Uterus (tissue), 3 donors: ENCODE measurements at regions not wholly inside any gene's neighbourhood (a gene's known extent, or its start where the extent isn't known, plus 50 kb on each side); places are given as distances from the start of the nearest gene placed in this dataset.

ENCODE experiments used
- DNase-seq, 2 donors: peaks; one replicate each; pipeline ENCODE4 v3.0.0-alpha.2; 2019 to 2020
- H3K27ac ChIP-seq, 2 donors: fragments of 200-600 bp; sonication (generic); 1 replicate in 1 of 2; 2 replicates in 1 of 2; pipeline ENCODE4 v1.5.1; 2016 to 2018
- H3K27me3 ChIP-seq, 2 donors: fragments of 200-600 bp; sonication (generic); one replicate each; pipeline ENCODE4 v1.5.1; 2018 to 2019; ENCODE audit warnings: control low read depth in 1 of 2
- H3K36me3 ChIP-seq, 2 donors: fragments of 200-600 bp; sonication (generic); one replicate each; pipeline ENCODE4 v1.5.1; 2019; ENCODE audit warnings: control low read depth in 1 of 2
- H3K4me1 ChIP-seq, 2 donors: fragments of 200-600 bp; sonication (generic); one replicate each; pipeline ENCODE4 v1.5.1; 2018 to 2019; ENCODE audit warnings: control low read depth in 1 of 2
- H3K4me3 ChIP-seq, 2 donors: fragments of 200-600 bp; sonication (generic); 1 replicate in 1 of 2; 2 replicates in 1 of 2; pipeline ENCODE4 v1.5.1; 2018 to 2019; ENCODE audit warnings: mild to moderate bottlenecking in 1 of 2
- H3K9me3 ChIP-seq, 2 donors: fragments of 200-600 bp; sonication (generic); one replicate each; pipeline ENCODE4 v1.5.1; 2019; ENCODE audit warnings: control low read depth in 1 of 2
- CTCF ChIP-seq, 4 experiments: fragments of 200-600 bp in 2 of 4; fragments of 450-650 bp in 2 of 4; sonication (generic) in 2 of 4; IDR thresholded peaks; one replicate each; pipeline ENCODE4 v1.5.1; 2016 to 2019; ENCODE audit warnings: antibody characterized with exemption in 4 of 4, mild to moderate bottlenecking in 2 of 4, moderate library complexity in 1 of 4
- POLR2A ChIP-seq, 2 donors: fragments of 450-650 bp; IDR thresholded peaks; one replicate each; pipeline ENCODE4 v1.6.1; 2016; ENCODE audit warnings: antibody characterized with exemption in 2 of 2, mild to moderate bottlenecking in 1 of 2, moderate library complexity in 1 of 2
- intact Hi-C: fragments of 100-400 bp; cut with DNase I; formaldehyde crosslinking; loops from one replicate; pipeline ENCODE4 v1.15.1; 2023; ENCODE audit warnings: low total_unique reads
- donor health status: DM: yes; HTN: yes; CAD: no.

- H3K4me3 ChIP-seq: no peak overlapping the region
- no peak for TF ChIP-seq POLR2A (IDR thresholded peaks at IDR 0.05)
- no peak for TF ChIP-seq CTCF (IDR thresholded peaks at IDR 0.05)
- H3K4me1 ChIP-seq: no peaks in the 10 kb centered on the region
- intact Hi-C loops: no loop called here
- no peak for DNase-seq
- no peak overlapping the region for H3K27ac ChIP-seq
- no peaks in the 10 kb centered on the region for H3K27me3 ChIP-seq
- H3K9me3 ChIP-seq: peaks cover 0 to 5% of the 10 kb centered on the region in 2 donors
- no peaks in the 10 kb centered on the region for H3K36me3 ChIP-seq
Observed at GRCh38 chr3:153714016-153714415, 407.2 kb upstream of the ARHGEF26 start.

GRCh38 chr3:153714588-153715290 lies 406.5 kb upstream of the ARHGEF26 start:
- Histone ChIP-seq H3K4me1 (no peaks in the 10 kb centered on the region), H3K27me3 (no peaks in the 10 kb centered on the region), H3K36me3 (no peaks in the 10 kb centered on the region), H3K4me3 (no peak overlapping the region), H3K27ac (no peak overlapping the region), H3K9me3 (peaks cover 0 to 5% of the 10 kb centered on the region in 2 donors)
- no peak for TF ChIP-seq CTCF (IDR thresholded peaks at IDR 0.05)
- TF ChIP-seq POLR2A (IDR thresholded peaks at IDR 0.05): no peak
- no peak for DNase-seq
- intact Hi-C loops: no loop called here

GRCh38 chr3:153722157-153722556 lies 399.0 kb upstream of the ARHGEF26 start:
- intact Hi-C loops: no loop called here
- H3K9me3 ChIP-seq: no peaks in the 10 kb centered on the region
- no peak for DNase-seq

GRCh38 chr3:153731071-153731470 lies 390.1 kb upstream of the ARHGEF26 start:
- no peaks in the 10 kb centered on the region for H3K9me3 ChIP-seq
- H3K36me3 ChIP-seq: no peaks in the 10 kb centered on the region
- intact Hi-C loops: no loop called here
- no peak for DNase-seq
- no peak overlapping the region for H3K4me3 ChIP-seq
- H3K27ac ChIP-seq: no peak overlapping the region
- TF ChIP-seq CTCF (IDR thresholded peaks at IDR 0.05) (no peak), POLR2A (IDR thresholded peaks at IDR 0.05) (no peak)
- no peaks in the 10 kb centered on the region for H3K4me1 ChIP-seq
- H3K27me3 ChIP-seq: no peaks in the 10 kb centered on the region

More at GRCh38 chr3:153722157-153722556, 399.0 kb upstream of the ARHGEF26 start:
- Histone ChIP-seq H3K36me3 (no peaks in the 10 kb centered on the region), H3K27ac (no peak overlapping the region), H3K27me3 (no peaks in the 10 kb centered on the region), H3K4me1 (no peaks in the 10 kb centered on the region), H3K4me3 (no peak overlapping the region)
- TF ChIP-seq CTCF (IDR thresholded peaks at IDR 0.05): no peak
- TF ChIP-seq POLR2A (IDR thresholded peaks at IDR 0.05): no peak

- Histone ChIP-seq H3K9me3 (no peaks in the 10 kb centered on the region), H3K36me3 (no peaks in the 10 kb centered on the region), H3K4me3 (no peak overlapping the region), H3K4me1 (no peaks in the 10 kb centered on the region), H3K27ac (no peak overlapping the region), H3K27me3 (no peaks in the 10 kb centered on the region)
- intact Hi-C loops: no loop called here
- DNase-seq: no peak
- TF ChIP-seq POLR2A (IDR thresholded peaks at IDR 0.05): no peak
- no peak for TF ChIP-seq CTCF (IDR thresholded peaks at IDR 0.05)
Observed at GRCh38 chr3:153734777-153735551, 386.2 kb upstream of the ARHGEF26 start.
